Peyer's patch (tissue), 4 donors: ENCODE measurements at regions not wholly inside any gene's neighbourhood (a gene's known extent, or its start where the extent isn't known, plus 50 kb on each side); places are given as distances from the start of the nearest gene placed in this dataset.

Source experiments
- CTCF ChIP-seq, 6 experiments: fragments of 450-650 bp in 4 of 6; fragments of 200-600 bp in 2 of 6; sonication (generic) in 1 of 6; IDR thresholded peaks; one replicate each; pipeline ENCODE4 v1.5.1; 2017 to 2019; ENCODE audit warnings: antibody characterized with exemption in 6 of 6, mild to moderate bottlenecking in 3 of 6, moderate library complexity in 1 of 6
- POLR2A ChIP-seq, 2 donors: fragments of 450-650 bp; IDR thresholded peaks; one replicate each; pipeline ENCODE4 v1.5.1; 2017; ENCODE audit warnings: antibody characterized with exemption in 2 of 2, mild to moderate bottlenecking in 2 of 2, moderate library complexity in 2 of 2

GRCh38 chr14:84535484-84535883 is 994.5 kb upstream of the FLRT2 start:
- no peak for TF ChIP-seq CTCF (IDR thresholded peaks at IDR 0.05)
- no peak for TF ChIP-seq POLR2A (IDR thresholded peaks at IDR 0.05)
